Myocyte (in vitro differentiated cells): ENCODE measurements at regions not wholly inside any gene's neighbourhood (a gene's known extent, or its start where the extent isn't known, plus 50 kb on each side); places are given as distances from the start of the nearest gene placed in this dataset.

ENCODE experiments used
- DNase-seq: peaks from one replicate; pipeline ENCODE4 v3.0.0-alpha.2; 2012; ENCODE audit warnings: low read depth

DNA sequence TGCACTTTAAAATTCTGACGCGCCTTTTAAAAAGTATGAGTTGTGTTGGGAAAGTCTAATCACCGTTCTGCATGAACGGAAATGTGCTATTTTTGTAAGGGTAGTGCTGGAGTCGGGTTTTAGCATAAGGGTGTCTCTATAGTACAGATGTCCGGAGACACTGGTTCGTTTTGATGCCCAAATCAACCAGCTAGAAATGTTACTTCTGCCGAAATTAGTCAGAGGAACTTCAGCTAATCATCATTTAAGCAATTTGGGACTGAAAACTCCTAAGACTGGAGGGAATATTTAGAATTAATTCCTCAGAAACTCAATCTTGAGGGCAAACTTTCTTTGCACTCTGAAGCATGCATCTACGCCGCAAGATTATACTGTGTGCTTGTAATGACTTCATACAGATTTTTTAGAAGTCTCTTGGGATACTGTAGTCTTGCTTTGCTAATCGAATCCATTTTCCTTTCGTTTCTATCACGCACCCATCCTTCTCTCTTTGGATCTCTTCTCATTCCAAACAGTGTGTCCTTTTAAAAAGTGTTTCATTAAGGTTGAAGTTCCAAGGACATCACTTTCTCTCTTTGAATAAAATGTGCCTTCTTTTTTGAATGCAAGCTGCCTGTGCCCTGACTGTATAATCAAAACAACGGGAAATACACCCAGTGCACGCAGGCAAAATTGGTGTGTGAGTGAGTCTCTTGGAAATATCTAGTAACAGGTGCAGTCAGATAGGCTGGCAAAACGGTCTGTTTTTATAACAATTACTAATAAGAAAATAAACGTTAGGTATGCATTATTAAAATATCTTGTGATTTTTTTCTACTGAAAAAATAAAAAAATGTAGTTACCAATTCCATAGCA is 270.9 kb upstream of the TCF4 start:
- DNase-seq: peak; percentile 26

DNA sequence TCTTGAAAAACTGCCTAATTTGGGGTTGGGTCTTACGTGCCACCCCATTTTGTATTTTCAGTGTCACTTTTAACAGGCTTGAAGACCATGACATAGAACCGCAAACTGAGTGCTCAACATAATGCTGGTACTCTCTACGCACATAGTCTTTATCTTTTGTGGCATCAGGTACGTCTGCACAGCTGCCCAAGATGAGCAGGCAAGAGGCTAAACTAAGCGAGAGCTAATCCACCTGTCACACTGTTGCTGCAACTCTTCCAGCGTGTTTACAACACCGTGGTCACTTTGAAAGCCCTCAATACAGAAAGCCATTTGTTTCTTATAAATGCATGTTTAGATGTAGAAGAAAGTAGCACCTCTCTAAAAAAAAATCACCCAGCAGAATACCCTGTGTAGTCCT is 270.0 kb upstream of the TCF4 start:
- peak; percentile 33 for DNase-seq

GRCh38 chr18:55857409-55857808 is 269.4 kb upstream of the TCF4 start:
- DNase-seq: no peak

DNA sequence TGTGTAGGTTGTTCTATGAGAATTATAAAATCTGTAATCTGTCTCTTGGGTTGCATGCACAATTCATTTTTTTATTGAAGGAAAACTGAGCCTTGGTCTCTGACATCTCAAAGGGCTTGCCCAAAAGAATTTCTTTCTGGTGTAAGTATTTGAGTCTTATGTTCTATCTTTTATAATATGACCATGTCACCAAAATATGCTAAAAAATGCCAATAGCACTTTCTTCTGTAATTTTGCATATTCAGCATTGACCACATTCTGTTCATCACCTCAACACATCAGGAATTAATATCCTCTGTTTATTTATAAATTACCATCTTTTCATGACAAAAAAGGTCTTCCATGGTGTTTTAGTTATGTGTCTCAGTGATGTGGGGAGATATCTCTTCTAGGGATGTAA is 268.7 kb upstream of the TCF4 start:
- DNase-seq: no peak

GRCh38 chr18:55856229-55856628 is 268.2 kb upstream of the TCF4 start:
- DNase-seq: peak; percentile 46

DNA sequence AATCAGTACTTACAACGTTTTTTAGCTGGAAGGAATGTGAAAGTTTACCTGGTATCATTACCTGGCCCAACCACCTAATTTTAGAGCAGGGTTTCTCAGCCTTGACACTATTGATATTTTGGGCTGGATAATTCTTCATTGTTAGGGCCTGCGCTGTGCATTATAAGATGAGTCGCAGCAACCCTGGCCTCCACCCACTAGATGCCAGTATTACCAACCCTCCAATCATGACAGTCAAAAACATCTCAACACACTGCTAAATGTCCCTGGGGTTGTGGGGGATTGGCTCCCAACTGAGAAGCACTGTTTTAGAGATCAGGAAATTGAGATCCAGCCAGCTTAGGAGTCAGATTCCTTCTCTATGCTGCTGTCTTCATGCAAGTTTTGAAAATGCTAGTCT is 265.3 kb upstream of the TCF4 start:
- no peak for DNase-seq

DNA sequence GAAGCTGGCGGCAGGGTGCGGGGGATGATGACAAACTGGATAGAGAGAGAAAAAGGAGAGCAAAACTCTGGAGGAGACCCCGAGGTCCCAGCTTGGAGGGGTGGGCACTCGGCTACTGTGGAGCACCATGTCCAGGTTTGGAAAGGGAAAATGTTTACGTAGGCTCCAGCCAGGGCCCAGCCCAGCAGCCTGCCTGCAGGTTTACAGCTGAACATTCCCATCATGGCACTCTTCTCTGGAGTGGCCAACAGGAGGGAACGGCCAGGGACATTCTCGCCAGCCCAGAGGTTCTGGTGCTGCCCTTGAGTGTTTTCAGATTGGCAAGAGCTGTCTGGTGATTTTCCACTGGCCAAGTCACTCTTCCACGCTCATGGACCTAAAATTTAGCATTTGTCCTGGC is 262.9 kb upstream of the TCF4 start:
- no peak for DNase-seq

DNA sequence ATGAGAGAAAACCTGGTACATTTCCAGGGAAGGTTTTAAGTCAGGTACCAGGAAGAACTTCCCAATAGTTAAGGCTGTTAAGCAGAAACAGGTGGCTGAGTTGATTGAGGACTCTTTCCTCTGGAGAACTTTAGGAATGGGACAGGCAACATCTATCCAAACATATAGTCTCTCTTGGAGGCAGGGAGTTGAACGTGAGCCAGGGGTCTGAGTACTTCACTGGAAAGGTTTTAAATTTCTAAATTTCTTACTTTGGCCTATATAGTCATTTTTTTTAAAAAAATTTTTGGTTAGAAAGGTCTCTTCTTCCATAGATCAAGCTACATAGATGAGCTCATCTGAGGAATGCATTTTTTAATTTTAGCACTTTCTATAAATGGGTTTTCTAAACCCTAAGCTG is 261.4 kb upstream of the TCF4 start:
- no peak for DNase-seq

GRCh38 chr18:55847960-55848359 is 260.0 kb upstream of the TCF4 start:
- no peak for DNase-seq

DNA sequence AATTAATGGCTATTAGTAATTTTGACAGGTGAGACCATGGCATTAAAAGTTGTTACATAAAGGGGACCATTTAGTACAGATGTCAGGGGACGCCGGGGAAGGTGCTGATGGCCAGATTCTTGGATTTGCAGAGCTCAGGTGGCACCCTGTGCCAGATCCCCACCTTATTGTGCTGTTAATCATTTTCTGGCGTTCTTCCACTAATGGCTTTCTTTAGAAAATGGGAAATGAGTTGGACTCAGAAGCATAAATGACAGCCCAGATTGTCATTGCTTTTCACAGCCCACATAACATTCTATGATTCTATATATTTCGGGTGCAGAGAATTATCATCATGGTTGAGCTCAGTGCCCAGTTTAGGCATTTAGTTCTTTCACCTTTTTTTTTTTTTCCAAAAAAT is 257.2 kb upstream of the TCF4 start:
- no peak for DNase-seq

GRCh38 chr18:55844382-55844781 is 256.4 kb upstream of the TCF4 start:
- DNase-seq: peak; percentile 36

GRCh38 chr18:55841314-55841713 is 253.3 kb upstream of the TCF4 start:
- no peak for DNase-seq

DNA sequence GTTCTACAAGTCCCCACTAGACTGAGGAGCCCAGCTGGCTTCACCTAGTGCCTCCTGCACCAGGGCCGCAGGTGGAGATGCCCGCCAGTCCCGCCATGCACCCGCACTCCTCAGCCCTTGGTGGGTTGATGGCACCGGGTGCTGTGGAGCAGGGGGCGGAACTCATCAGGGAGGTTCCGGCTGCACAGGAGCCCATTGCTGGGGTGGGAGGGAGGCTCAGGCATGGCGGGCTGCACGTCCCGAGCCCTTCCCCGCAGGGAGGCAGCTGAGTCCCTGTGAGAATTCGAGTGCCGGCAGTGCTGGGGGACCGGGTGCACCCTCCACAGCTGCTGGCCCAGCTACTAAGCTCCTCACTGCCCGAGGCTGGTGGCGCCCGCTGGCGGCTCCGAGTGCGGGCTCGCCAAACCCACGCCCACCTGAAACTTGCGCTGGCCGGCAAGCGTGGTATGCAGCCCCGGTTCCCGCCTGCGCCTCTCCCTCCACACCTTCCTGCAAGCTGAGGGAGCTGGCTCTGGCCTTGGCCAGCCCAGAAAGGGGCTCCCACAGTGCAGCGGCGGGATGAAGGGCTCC is 252.7 kb upstream of the TCF4 start:
- no peak for DNase-seq

DNA sequence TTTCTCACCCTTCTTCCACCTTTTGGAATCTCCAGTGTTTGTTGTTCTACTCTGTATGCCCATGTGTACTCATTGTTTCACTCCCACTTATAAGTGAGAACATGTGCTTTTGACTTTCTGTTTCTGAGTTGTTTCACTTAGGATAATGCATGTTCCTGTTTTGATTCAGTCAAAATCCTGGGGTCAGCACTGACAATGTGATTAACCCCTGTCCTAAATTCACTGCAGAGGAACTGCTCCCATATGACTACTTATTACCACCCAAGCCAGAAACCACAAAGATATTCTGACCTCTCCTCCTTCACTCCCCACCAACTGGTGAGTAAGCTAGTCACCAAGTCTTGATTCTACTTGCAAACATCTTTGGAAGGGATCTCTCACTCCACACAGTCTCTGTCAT is 251.4 kb upstream of the TCF4 start:
- DNase-seq: peak; percentile 72

DNA sequence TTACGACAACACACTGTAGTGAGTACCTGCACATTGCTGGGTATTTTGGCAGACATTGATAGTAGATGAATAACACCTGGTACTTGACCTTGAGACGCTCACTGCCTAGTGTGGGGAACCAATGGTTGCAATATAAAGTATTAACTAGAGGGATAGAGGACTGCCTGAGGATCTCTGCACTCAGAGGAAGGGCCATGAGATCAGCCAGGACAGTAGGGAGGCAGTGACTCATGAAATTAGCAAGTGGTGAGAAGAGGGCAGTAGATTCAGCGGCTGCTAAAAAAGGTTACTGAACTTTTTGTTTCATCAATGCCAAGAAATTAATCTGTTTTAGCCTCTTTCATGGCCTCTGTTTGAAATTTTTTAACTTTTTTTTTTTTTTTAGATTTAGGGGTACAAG is 250.8 kb upstream of the TCF4 start:
- DNase-seq: peak; percentile 63

GRCh38 chr18:55838319-55838718 is 250.3 kb upstream of the TCF4 start:
- DNase-seq: no peak

GRCh38 chr18:55833543-55833942 is 245.6 kb upstream of the TCF4 start:
- peak; percentile 97 for DNase-seq

DNA sequence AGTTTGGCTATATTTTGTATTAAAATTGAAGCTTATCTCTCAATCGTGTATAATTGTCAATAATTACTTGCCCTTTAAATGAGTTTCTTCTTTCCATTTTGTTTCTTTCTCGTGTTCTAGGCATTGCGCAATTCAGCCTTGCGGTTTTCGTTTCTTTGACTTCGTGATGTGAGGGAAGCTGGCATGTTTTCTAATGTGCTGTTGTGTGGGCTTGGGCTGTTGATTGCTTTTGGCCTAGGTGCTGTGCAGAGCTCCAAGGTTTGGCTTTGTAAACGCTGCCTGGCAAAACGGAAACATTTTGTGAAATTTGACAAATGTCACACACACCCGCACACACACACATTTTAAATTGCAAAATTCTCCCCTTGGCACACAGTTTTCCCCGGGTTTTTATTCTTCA is 242.6 kb upstream of the TCF4 start:
- DNase-seq: peak; percentile 80

- DNase-seq: peak; percentile 40
Measured at GRCh38 chr18:55821219-55821618, 233.2 kb upstream of the TCF4 start.

DNA sequence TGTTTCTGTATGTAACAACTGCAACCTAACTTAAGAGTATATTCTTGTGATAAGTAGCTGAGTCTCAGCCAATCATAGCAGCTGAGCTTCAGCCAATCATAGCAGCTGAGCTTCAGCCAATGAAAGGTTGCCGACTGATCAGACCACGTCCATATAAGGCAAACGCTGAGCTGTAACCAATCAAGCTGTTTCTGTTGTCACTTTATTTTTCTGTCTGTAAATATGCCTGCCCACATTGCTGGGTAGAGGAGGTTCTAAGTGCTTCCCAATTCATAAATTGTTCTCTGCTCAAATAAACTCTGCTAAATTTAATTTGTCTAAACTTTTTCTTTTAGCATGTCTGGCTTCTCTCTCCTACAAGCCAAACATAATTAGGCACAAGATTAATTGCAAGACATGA is 231.5 kb upstream of the TCF4 start:
- no peak for DNase-seq

DNA sequence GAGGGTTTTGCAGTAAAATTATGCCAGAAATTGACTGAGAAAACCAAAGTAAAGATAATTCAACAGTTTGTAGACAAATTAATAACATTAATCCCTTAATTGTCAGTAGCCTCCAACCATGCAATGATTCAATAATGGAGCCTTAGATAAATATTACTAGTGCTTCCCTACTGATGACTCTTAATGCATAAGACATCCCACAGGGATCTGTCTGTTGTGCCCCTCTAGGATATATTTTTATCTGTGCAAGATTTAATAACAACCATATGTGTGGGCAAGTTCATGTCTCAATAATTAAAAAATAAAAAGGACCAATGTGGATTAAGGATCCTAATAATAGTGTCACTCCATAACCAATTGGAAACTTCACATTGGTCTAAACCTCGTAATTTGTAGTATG is 230.3 kb upstream of the TCF4 start:
- no peak for DNase-seq

DNA sequence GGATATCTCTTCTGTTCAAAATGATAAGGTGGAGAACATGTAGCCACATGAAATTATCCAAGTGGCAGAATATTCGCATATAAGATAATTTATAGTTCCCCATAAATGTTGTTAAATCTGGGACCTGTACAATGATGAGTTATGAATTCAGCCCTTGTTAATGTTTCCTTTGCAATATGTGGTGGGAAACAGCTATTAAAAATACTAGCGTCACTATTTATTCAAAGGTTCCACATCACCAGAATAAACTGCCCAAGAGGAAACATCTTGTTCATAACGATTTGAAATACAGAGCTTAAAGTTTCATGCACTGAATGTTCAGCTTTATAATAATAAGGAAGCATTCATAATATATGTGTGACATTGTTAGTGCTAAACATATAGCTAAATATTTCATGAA is 223.9 kb upstream of the TCF4 start:
- no peak for DNase-seq

GRCh38 chr18:55805666-55806065 is 217.7 kb upstream of the TCF4 start:
- no peak for DNase-seq
